CD4-positive, alpha-beta T cell treated with Interleukin-12 subunit alpha and Interleukin-12 subunit beta, for 1 hour (primary cell): ENCODE measurements at regions not wholly inside any gene's neighbourhood (a gene's known extent, or its start where the extent isn't known, plus 50 kb on each side); places are given as distances from the start of the nearest gene placed in this dataset.

Experiments
- DNase-seq: peaks from one replicate; pipeline ENCODE4 v3.0.0-alpha.2; 2020

GRCh38 chr18:60445341-60445740 is 72.8 kb upstream of the MC4R start:
- DNase-seq, result no peak

DNA sequence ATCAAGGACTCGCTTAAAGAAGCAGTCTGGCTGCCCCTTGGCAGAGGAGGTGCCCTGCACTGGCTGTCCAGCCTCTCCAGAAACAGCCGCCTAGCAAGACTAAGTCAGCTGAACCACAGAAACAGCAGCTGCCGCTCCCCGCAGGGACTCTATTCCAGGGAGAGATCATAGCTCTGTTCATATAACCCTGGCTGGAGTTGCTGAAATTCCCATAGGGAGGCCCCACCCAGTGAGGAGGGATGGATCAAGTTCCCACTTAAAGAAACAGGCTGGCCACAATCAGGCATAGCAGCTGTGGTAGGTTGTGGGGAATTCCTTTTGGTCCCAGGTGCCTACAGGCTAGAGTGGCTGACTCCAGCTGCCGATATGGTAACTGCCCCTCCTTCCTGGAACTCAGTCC is 74.2 kb upstream of the MC4R start:
- no peak for DNase-seq

GRCh38 chr18:60448487-60449267 is 76.1 kb upstream of the MC4R start:
- DNase-seq, result no peak

DNA sequence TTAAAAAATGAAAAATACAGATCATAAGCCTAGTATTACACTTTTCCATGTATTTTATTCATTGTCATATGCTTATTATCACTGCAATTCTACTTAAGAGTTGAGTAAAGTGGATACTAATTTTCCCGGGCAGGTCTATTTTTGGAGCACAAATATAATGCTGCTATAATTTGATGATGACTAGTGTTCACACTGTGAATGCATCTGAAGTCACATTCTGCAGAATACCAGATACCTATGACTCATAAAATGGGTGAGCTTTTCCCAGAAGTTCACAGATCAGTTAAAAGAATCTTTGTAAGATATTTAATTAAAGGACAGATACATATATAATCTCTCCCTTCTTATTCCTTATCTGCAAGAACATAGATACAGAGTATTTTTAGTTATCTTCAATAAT is 79.8 kb upstream of the MC4R start:
- DNase-seq, result no peak

DNA sequence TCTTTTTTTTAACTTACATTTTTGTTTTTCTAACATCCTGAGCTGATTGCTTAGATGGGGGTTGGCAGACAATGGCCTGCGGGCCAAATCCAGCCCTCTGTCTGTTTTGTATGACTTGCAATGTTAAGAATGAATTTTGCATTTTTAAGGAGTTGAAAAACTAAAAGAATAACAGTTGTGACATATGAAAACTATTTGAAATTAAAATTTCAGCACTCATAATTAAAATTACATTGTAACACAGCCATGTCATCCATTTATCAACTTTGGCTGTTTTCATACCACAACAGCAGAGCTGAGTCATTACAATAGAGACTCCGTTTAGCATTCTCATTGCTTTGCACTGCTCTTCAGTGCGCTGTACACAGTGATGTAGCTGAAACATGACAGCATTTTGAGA is 94.1 kb upstream of the MC4R start:
- DNase-seq, result no peak

GRCh38 chr18:60469387-60470100 is 97.0 kb upstream of the MC4R start:
- DNase-seq, result no peak

DNA sequence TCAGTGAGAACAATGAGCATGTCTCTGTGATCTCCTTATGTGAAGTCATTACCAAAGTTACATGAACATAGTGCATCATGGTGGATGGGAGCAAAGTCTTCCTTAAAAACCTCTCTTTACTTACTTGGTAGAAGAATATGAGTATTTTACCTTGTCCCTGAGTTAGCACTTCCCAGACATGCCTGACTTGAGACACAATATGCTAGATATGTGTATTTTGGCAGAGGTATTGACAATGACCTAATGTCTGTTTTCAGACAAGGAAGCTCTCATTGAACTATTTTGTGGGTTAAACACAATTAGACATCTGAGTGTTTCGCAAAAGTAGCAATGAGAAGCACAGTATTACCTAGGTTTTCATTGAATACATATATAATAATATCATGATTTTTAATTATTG is 99.1 kb upstream of the MC4R start:
- no peak for DNase-seq

- DNase-seq, result no peak
These were observed 112.6 kb upstream of the MC4R start for GRCh38 chr18:60485201-60485600.

DNA sequence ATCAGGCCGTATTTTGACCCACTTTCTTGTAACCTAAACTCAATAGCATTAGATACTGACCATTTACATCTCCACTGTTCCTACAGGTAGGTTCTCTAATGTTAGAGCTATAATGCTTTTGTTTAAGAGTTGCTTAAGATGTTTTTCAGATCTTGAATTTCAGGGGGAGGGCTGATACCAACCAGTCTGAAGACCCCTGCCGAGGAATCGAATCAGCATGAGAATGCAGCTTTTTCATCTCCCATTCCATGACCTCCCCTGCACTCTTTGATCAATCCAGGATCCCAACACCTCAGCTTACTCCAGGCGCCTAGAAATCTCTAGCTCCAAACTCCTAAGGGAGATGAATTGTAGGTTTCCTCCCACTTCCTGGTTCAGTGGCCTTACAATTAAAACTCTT is 120.5 kb upstream of the MC4R start:
- DNase-seq, result no peak

GRCh38 chr18:60499675-60500074 is 127.1 kb upstream of the MC4R start:
- no peak for DNase-seq

GRCh38 chr18:60500960-60501359 is 128.4 kb upstream of the MC4R start:
- DNase-seq, result no peak

DNA sequence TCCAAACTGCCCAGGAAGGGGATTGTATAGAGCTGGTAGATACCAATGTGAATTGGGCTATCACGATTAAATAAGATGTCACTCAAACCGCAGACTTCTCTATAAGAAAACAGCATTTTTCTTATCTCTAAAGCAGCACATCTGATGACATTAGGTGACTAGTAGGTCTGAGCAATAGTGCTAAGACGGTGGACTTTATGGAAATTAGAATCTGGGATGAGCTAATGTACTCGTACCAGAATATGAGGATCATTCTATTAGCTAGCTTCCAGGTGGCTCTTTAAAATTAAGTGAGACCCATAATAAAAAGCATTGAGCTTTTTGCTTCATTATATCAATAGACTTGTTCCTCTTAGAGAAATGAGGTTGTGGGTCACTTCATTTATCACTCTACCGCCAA is 130.0 kb upstream of the MC4R start:
- DNase-seq, result no peak

- DNase-seq, result no peak
These were observed 130.6 kb upstream of the MC4R start for GRCh38 chr18:60503199-60503598.

DNA sequence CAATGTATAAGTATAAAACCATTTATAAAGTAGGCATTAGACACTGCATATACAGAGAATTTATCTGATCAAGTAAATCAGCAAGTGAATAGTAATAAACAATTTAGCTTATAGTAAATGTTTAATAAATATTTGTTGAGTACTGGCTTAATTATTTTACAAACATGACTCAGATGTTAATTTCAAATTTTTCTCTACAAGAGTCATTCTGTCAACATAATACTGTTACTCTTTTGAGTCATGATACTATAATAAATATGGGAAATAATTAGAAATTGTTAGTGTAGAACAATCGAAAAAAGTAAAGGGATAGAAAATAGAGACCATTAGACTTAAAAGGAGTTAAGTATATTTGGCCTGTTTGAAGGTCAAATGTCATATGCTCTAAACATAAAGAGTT is 133.6 kb upstream of the MC4R start:
- DNase-seq, result no peak

- DNase-seq, result no peak
These were observed 134.1 kb upstream of the MC4R start for GRCh38 chr18:60506682-60507081.

DNA sequence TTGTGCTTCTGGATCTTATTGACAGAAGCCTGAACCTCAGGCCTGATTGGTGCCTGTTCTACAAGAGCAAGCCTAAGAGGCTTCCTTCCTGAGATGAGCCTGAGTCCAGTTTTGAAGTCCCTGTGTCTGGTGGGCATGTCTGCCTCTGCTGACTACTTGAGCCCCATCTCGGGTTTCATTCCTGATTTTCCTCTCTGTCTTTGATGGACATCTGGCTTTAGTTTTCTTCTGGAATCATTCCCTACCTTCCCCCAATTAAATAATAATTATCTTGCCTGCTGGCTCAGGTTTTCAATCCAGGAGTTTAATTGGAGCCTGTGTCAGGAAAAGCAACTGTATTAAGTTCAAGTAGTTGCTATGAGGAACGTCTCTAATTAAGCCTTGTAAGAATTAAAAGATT is 135.5 kb upstream of the MC4R start:
- DNase-seq, result no peak

GRCh38 chr18:60534538-60534937 is 162.0 kb upstream of the MC4R start:
- no peak for DNase-seq

GRCh38 chr18:60537074-60537473 is 164.5 kb upstream of the MC4R start:
- DNase-seq, result no peak

DNA sequence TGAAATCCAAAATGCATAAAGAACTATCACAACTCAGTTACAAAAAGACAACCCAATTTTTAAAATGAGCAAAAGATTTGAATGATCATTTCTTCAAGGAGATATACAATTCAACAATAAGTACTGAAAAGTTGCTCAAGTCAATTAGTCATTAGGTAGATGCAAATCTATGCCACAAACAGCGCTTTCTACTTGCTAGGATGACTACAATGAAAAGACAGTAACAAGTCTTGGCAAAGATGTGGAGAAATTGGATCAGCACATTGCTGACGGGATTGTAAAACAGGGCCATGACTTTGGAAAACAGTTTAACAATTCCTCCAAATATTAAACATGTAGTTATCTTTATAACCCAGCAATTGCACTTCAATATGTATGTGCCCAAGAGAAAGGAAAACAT is 166.3 kb upstream of the MC4R start:
- no peak for DNase-seq

DNA sequence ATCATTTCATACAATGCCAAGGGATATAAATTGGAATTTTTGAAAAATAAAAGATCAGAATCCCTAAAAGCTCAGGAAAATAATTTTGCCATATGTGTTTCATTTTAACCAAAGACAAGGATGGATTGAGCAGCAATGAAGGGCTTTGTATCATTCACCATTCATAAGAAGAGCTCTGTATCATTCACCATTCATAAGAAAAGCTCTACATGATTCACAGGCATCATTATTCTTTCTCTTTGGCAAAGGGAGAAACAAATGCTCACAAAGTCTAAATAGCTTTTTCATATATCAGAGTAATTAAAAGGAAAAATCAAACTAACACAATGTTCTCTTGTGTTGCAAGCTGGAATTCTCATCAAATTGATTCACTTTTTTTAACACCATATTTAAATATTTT is 169.1 kb upstream of the MC4R start:
- no peak for DNase-seq

GRCh38 chr18:60543646-60544045 is 171.1 kb upstream of the MC4R start:
- DNase-seq, result no peak

DNA sequence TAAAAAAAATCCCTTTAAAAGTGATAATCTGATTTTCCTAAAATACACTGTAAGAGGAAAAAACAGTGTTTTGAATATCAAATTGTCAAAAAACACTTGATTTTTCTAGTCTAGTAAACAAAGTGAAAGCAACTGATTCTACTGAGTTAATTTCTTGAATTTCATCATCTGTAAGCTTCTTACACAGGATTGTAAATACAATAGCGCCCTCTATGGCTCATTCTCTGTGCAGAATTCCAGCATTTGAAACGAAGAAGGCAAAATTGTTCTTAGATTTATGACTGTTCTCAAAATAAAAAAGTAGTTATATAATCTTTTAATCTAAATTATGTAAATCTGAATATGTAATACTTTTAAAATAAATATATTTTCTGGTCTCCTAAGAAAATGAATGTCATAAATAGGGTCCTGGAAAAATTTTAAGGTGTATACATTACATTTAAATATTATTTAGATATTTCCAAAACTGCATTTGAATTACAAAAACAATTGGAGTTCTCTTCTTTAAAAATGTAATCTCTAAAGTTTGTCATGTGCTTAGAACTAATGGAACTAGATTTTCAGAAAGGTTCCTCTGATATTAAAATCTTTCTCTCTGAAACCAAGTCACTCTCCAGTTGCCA is 176.9 kb upstream of the MC4R start:
- DNase-seq, result peak; percentile 14

GRCh38 chr18:60552948-60553347 is 180.4 kb upstream of the MC4R start:
- DNase-seq, result no peak

GRCh38 chr18:60554967-60555366 is 182.4 kb upstream of the MC4R start:
- no peak for DNase-seq
